ENCODE measurements at regions not wholly inside any gene's neighbourhood (a gene's known extent, or its start where the extent isn't known, plus 50 kb on each side); places are given as distances from the start of the nearest gene placed in this dataset.

DNA sequence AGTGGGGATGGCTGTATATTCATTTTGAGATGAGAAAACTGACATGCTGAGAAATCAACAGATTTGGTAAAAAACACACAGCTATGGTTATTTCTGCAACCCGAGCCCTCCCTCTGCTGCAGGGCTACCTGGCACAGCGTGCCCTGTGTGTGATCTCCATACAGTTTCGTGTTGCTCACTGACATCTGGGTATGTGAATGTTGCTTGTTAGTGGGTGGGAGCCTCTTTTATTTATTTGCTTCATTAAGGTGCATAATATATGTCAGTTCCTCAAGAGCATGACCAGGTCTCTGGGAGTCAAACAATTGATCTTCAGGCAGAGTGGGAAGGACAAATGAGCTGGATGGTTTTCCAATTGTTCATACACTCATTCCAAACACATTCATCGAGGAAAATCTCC, 139.1 kb upstream of the FHL2 start:
- TF ChIP-seq, protein P1, sequence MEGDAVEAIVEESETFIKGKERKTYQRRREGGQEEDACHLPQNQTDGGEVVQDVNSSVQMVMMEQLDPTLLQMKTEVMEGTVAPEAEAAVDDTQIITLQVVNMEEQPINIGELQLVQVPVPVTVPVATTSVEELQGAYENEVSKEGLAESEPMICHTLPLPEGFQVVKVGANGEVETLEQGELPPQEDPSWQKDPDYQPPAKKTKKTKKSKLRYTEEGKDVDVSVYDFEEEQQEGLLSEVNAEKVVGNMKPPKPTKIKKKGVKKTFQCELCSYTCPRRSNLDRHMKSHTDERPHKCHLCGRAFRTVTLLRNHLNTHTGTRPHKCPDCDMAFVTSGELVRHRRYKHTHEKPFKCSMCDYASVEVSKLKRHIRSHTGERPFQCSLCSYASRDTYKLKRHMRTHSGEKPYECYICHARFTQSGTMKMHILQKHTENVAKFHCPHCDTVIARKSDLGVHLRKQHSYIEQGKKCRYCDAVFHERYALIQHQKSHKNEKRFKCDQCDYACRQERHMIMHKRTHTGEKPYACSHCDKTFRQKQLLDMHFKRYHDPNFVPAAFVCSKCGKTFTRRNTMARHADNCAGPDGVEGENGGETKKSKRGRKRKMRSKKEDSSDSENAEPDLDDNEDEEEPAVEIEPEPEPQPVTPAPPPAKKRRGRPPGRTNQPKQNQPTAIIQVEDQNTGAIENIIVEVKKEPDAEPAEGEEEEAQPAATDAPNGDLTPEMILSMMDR (IDR thresholded peaks at IDR 0.05): no peak
- TF ChIP-seq POLR2A (IDR thresholded peaks at IDR 0.05): no peak
